Panc1 (cell line): ENCODE measurements at regions not wholly inside any gene's neighbourhood (a gene's known extent, or its start where the extent isn't known, plus 50 kb on each side); places are given as distances from the start of the nearest gene placed in this dataset.

Source experiments
- ATAC-seq: fragments of 200-7000 bp; cut with Tn5 transposase; 2 replicates; pipeline ENCODE4 v1.9.1; 2020; ENCODE audit warnings: mild to moderate bottlenecking, moderate library complexity
- BruUV-seq: library from RNA; stranded (reverse); fragments of 400-500 nt; replicated peaks from 2 replicates; lab custom pipeline; 2021; lab: Mats Ljungman, UMichigan
- CTCF ChIA-PET: fragments of 300-600 bp; sonication (Branson Sonifier 250); formaldehyde crosslinking; loops from one replicate; lab custom pipeline; 2022; ENCODE audit warnings: antibody characterized with exemption; lab: Charles Lee
- POLR2A ChIA-PET: fragments of 300-600 bp; sonication (Branson Sonifier 250); formaldehyde crosslinking; loops from one replicate; lab custom pipeline; 2022; ENCODE audit warnings: antibody characterized with exemption; lab: Charles Lee
- DNase-seq: peaks from one replicate; pipeline ENCODE4 v3.0.0-alpha.2; 2010; ENCODE audit warnings: low read depth, low spot score
- H3K27ac ChIP-seq: 2 replicates; pipeline ENCODE4 v1.5.1; 2011; ENCODE audit warnings: mild to moderate bottlenecking, low read length, inconsistent platforms
- H3K27me3 ChIP-seq: fragments of 200-500 bp; sonication (Bioruptor generic); 2 replicates; pipeline ENCODE4 v1.6.0; 2014; ENCODE audit warnings: low read length, inconsistent platforms; ENCODE audit not compliant: control insufficient read depth, insufficient read depth
- H3K36me3 ChIP-seq: fragments of 200-500 bp; sonication (Bioruptor generic); 2 replicates; pipeline ENCODE4 v1.5.1; 2014; ENCODE audit warnings: inconsistent platforms, mild to moderate bottlenecking, low read length, moderate library complexity; ENCODE audit not compliant: control insufficient read depth, insufficient read depth
- H3K4me1 ChIP-seq: 2 replicates; pipeline ENCODE4 v1.5.1; 2011; ENCODE audit warnings: inconsistent platforms, mild to moderate bottlenecking, low read length, moderate library complexity; ENCODE audit not compliant: control insufficient read depth, insufficient read depth
- H3K4me3 ChIP-seq, 2 experiments: 2 replicates each; pipeline ENCODE4 v1.5.1; 2011 to 2012; ENCODE audit warnings: low read depth in 2 of 2, low read length in 2 of 2, mild to moderate bottlenecking in 2 of 2, inconsistent platforms in 1 of 2, moderate library complexity in 1 of 2
- H3K9me3 ChIP-seq: fragments of 200-500 bp; sonication (Bioruptor generic); 2 replicates; pipeline ENCODE4 v1.5.1; 2014; ENCODE audit warnings: low read depth, mild to moderate bottlenecking, inconsistent platforms, low read length, moderate library complexity; ENCODE audit not compliant: control insufficient read depth, insufficient read depth
- CTCF ChIP-seq: fragments of 450-650 bp; IDR thresholded peaks from 2 replicates; pipeline ENCODE4 v1.5.1; 2017; ENCODE audit warnings: mild to moderate bottlenecking
- POLR2AphosphoS5 ChIP-seq: IDR thresholded peaks from 2 replicates; pipeline ENCODE4 v1.6.1; 2012; ENCODE audit warnings: mild to moderate bottlenecking, low read depth, low read length, moderate library complexity
- REST ChIP-seq, 2 experiments: IDR thresholded peaks; 2 replicates each; pipeline ENCODE4 v1.6.1; 2011 to 2012; ENCODE audit warnings: low read depth in 2 of 2, control low read depth in 1 of 2, low read length in 1 of 2, mild to moderate bottlenecking in 1 of 2, moderate library complexity in 1 of 2; ENCODE audit not compliant: insufficient read depth in 1 of 2
- SIN3A ChIP-seq: IDR thresholded peaks from 2 replicates; pipeline ENCODE4 v1.6.1; 2012; ENCODE audit warnings: low read depth, mild to moderate bottlenecking, low read length, moderate library complexity, borderline replicate concordance; ENCODE audit not compliant: insufficient read depth
- TCF7L2 ChIP-seq: IDR thresholded peaks from 2 replicates; pipeline ENCODE4 v1.6.1; 2011; ENCODE audit warnings: mild to moderate bottlenecking, low read depth, low read length, inconsistent platforms
- in situ Hi-C: cut with HindIII; loops from 2 replicates; pipeline ENCODE4 v1.10.0; 2016; ENCODE audit warnings: low sequenced_read_pairs, low pct_unique_long_range_greater_than_20kb
- intact Hi-C: fragments of 100-400 bp; cut with micrococcal nuclease; formaldehyde crosslinking; loops from one replicate; pipeline ENCODE4 v1.10.0; 2022; ENCODE audit not compliant: unreplicated experiment

- ChIA-PET CTCF (no interaction called here), POLR2A (no interaction called here)
- no peaks in the 10 kb centered on the region for H3K9me3 ChIP-seq
- no peaks in the 10 kb centered on the region for H3K4me1 ChIP-seq
- in situ Hi-C loops (no loop called here), intact Hi-C loops (no loop called here)
- no TSS peak for BruUV-seq
- DNase-seq = no peak
- TF ChIP-seq REST (IDR thresholded peaks at IDR 0.05; ENCODE audit: insufficient read depth in 1 of 2, low read depth in 2 of 2, low read length in 1 of 2) (no peak), SIN3A (no peak), TCF7L2 (no peak), CTCF (no peak), POLR2AphosphoS5 (no peak)
- H3K4me3 ChIP-seq = no peak overlapping the region
- H3K27ac ChIP-seq = no peak overlapping the region
- no peaks in the 10 kb centered on the region for H3K27me3 ChIP-seq
- H3K36me3 ChIP-seq = no peaks in the 10 kb centered on the region
- ATAC-seq = no peak
Observed at GRCh38 chr1:112788054-112788453, 72.9 kb upstream of the PPM1J start.

GRCh38 chr1:112783059-112783458 is 67.9 kb upstream of the PPM1J start:
- no peak overlapping the region for H3K4me3 ChIP-seq
- CTCF ChIA-PET = interaction anchor here (0.7 kb wide), 1 partner anchor 145 kb away, joined by 3 read pairs; no protein-coding TSS in a partner anchor
- H3K9me3 ChIP-seq = no peaks in the 10 kb centered on the region
- H3K27me3 ChIP-seq = no peaks in the 10 kb centered on the region
- DNase-seq (no peak), ATAC-seq (no peak)
- in situ Hi-C loops (no loop called here), intact Hi-C loops (no loop called here)
- POLR2A ChIA-PET = no interaction called here
- H3K4me1 ChIP-seq = no peaks in the 10 kb centered on the region
- BruUV-seq = no TSS peak
- TF ChIP-seq REST (IDR thresholded peaks at IDR 0.05; ENCODE audit: insufficient read depth in 1 of 2, low read depth in 2 of 2, low read length in 1 of 2) (no peak), POLR2AphosphoS5 (no peak), SIN3A (no peak), CTCF (no peak), TCF7L2 (no peak)
- H3K27ac ChIP-seq = no peak overlapping the region
- H3K36me3 ChIP-seq = no peaks in the 10 kb centered on the region
